GM12872 (cell line): ENCODE measurements at regions not wholly inside any gene's neighbourhood (a gene's known extent, or its start where the extent isn't known, plus 50 kb on each side); places are given as distances from the start of the nearest gene placed in this dataset.

Source experiments
- CTCF ChIP-seq: IDR thresholded peaks from 3 replicates; pipeline ENCODE4 v1.5.1; 2011; ENCODE audit warnings: low read depth, mild to moderate bottlenecking, low read length, moderate library complexity; ENCODE audit not compliant: insufficient read depth

- TF ChIP-seq CTCF = no peak
Observed at GRCh38 chr13:33375421-33375820, 89.9 kb upstream of the STARD13 start.

DNA sequence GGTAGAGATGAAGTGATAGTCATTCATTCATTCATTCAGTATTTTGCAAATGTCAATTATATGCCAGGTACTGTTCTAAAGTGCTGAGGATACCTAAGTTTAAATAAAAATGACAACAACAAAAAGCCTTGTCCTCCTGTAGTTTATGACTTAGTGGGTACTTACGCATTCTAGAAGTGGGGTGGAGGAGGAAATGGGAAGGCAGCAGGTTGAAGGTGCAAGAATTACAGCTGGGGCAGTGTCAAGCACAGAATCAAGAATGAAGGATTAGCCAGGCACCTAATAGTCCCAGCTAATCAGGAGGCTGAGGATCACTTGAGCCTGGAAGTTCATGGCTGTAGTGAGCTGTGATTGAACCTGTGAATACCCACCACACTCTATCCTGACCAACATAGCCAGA is 90.7 kb upstream of the STARD13 start:
- no peak for TF ChIP-seq CTCF

DNA sequence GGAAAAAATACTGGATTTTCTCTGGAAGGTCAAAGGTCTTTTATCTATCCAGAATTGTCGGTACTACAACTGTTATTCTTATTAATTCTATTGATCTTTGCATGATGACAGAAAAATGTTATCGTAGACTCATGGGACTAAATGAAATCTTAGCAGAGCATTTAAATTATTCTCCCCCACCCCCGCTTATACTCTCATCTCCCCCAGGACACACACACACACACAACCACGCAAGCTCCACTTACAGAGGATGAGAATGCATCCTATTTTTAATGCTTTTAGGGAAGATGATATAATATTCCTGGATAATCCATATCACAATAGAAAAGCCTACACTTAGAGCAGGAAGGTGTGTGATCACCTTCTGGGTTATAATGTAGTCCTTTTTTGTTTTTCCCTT is 91.9 kb upstream of the STARD13 start:
- TF ChIP-seq CTCF = no peak

- TF ChIP-seq CTCF = no peak
Observed at GRCh38 chr13:33377825-33378224, 92.3 kb upstream of the STARD13 start.

- no peak for TF ChIP-seq CTCF
Observed at GRCh38 chr13:33379608-33380007, 94.1 kb upstream of the STARD13 start.

DNA sequence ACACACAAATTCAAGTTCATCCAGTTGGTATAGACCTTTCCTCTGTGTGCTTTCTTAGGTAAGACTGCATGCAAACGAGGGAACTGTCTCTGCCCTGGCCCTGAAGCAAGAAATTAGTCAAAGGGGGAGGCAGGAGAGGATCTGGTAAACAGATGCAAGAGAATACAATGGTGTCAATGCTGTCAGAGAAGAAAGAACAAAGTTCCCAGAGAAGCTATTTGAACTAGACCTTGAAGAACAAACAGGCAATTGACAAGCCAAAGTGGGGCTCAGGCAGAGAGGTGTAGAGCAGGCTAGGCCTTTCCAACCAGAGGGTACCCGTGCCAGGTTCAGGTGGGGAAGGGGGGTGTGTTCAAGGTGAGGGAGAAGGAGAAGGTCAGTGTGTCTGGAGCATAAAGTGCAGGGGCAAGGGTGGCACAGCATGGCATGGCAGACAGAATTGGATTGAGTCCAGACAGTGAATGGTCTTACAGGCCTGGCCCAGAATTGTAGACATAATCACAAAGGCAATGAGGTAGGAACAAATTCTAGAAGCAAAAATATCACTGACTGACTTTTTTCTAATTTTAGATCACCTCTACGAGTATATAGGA is 95.0 kb upstream of the STARD13 start:
- no peak for TF ChIP-seq CTCF

DNA sequence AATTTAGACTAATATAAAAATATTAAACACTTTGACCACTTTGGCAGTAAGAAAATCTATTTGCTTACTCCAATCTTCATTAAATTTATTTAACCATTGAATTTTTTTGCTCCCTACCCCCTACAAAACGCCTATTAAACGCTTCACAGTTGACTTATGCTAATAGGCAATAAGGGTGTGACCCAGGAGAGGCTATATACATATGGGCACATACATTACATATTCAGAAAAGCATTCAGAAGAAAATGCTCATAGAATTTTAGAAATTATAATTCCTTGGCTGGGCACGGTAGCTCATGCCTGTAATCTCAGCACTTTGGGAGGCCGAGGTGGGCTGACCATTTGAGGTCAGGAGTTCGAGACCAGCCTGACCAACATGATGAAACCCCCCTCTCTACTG is 95.6 kb upstream of the STARD13 start:
- TF ChIP-seq CTCF = no peak
